ENCODE measurements at regions not wholly inside any gene's neighbourhood (a gene's known extent, or its start where the extent isn't known, plus 50 kb on each side); places are given as distances from the start of the nearest gene placed in this dataset.

DNA sequence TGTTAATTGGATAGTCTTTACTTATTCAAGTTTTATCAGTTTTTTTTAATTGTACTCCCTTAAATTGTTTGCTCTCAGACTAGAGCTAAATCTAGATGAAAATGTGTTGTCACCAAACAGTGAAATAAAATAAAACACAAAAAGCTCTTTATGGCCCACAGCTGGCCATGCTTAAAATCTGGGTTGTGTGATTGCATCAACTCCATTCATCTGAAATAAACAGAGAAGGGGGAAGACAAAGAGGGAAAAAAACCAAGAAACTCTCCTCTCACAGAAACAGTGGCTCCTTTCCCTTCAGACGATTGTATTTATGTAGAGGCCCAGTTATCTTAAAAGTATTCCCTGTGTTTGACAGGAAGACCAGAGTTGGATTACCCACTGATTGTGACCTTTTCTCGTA is 422.4 kb downstream of the IRX1 start:
- DNase-seq (ENCODE audit: low read depth): no peak
- no peak for TF ChIP-seq CTCF (IDR thresholded peaks at IDR 0.05; ENCODE audit: control insufficient read depth, insufficient read depth, low read depth, low read length, missing control alignments)
- no peak overlapping the region for H3K4me3 ChIP-seq (ENCODE audit: control insufficient read depth, low read depth, low read length)

DNA sequence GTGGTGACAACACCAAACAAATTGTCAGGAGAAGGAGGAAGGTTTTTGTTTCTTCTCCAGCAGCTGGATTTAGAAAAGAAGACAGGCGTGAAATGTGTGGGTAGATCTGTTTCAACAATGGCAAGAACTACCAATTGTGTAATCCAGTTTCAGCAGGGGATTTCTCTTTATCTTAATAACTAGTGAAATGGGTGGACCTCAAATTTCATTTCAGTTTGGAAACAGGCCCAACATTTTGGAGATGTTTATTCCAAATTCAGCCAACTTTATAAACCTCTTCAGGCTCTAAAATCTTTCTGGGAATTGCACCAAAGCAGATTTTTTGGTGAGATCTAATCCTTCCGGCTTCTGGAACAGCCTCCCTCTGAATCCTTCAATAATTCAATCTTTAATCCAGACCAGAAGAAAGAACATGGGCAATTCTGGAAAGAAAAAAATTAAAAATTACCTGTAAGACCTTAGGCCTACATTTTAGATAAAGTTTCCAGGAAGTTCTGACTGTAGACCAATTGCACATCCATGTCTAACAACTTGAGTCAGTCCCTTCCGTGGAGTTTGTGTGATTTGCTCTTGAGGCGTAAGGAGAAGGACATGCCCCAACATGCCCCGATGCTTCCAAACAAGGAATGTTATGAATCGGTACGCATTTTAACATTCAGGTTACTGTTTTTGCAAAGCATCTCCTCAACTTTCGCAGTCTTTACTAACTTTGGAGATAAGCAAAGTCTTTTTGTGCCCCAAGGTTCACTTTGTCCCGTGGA is 423.6 kb downstream of the IRX1 start:
- no peak overlapping the region for H3K4me3 ChIP-seq (ENCODE audit: control insufficient read depth, low read depth, low read length)
- DNase-seq (ENCODE audit: low read depth): no peak
- no peak for TF ChIP-seq CTCF (IDR thresholded peaks at IDR 0.05; ENCODE audit: control insufficient read depth, insufficient read depth, low read depth, low read length, missing control alignments)

DNA sequence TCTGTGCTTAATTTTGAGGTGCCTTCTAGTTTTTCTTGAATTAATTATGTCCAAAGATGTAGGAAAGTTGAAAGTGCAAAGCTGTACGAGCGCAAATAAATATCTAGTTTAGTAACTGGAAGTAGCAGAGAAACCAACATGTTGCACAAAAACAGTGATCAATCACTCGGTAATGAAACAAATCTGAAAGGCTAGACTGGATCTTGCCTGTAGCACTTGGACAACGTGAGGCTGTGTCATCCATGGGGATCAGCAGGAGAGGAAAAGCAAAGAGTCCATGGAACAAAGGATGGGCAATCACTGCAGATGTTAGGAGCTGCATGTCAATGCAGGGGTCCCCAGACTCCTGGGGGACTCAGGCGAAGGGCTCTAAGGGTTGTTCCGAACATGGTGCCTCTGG is 424.2 kb downstream of the IRX1 start:
- no peak for TF ChIP-seq CTCF (IDR thresholded peaks at IDR 0.05; ENCODE audit: control insufficient read depth, insufficient read depth, low read depth, low read length, missing control alignments)
- DNase-seq (ENCODE audit: low read depth): no peak
- no peak overlapping the region for H3K4me3 ChIP-seq (ENCODE audit: control insufficient read depth, low read depth, low read length)

- TF ChIP-seq CTCF (IDR thresholded peaks at IDR 0.05; ENCODE audit: control insufficient read depth, insufficient read depth, low read depth, low read length, missing control alignments): no peak
- no peak overlapping the region for H3K4me3 ChIP-seq (ENCODE audit: control insufficient read depth, low read depth, low read length)
- no peak for DNase-seq (ENCODE audit: low read depth)
Observed at GRCh38 chr5:4020400-4020799, 424.8 kb downstream of the IRX1 start.

- no peak for DNase-seq (ENCODE audit: low read depth)
- H3K4me3 ChIP-seq (ENCODE audit: control insufficient read depth, low read depth, low read length): no peak overlapping the region
- no peak for TF ChIP-seq CTCF (IDR thresholded peaks at IDR 0.05; ENCODE audit: control insufficient read depth, insufficient read depth, low read depth, low read length, missing control alignments)
Observed at GRCh38 chr5:4022056-4022670, 426.5 kb downstream of the IRX1 start.

- no peak overlapping the region for H3K4me3 ChIP-seq (ENCODE audit: control insufficient read depth, low read depth, low read length)
- no peak for TF ChIP-seq CTCF (IDR thresholded peaks at IDR 0.05; ENCODE audit: control insufficient read depth, insufficient read depth, low read depth, low read length, missing control alignments)
- DNase-seq (ENCODE audit: low read depth): no peak
Observed at GRCh38 chr5:4023091-4023752, 427.6 kb downstream of the IRX1 start.

Measured in AG09309 (cell line).